HG03442 (cell line): ENCODE measurements at regions not wholly inside any gene's neighbourhood (a gene's known extent, or its start where the extent isn't known, plus 50 kb on each side); places are given as distances from the start of the nearest gene placed in this dataset.

Experiments used
- ATAC-seq: cut with Tn5 transposase; IDR thresholded peaks from one replicate; pipeline ENCODE4 v1.9.1; 2021; ENCODE audit warnings: mild to moderate bottlenecking, moderate library complexity; ENCODE audit not compliant: unreplicated experiment

DNA sequence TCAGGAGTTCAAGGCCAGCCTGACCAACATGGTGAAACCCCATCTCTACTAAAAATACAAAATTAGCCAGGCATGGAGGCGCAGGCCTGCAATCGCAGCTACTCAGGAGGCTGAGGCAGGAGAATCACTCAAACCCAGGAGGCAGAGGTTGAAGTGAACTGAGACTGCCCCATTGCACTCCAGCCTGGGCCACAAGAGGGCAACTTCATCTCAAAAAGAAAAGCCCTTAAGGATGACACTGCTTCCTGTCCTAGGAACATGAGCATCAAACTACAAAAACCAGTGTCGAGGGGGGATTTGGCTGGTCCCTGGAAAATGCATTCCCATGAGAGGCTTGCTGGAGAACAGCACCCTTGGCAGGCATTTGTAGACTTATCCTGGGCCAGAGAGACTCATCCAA is 449.5 kb upstream of the PSMD7 start:
- ATAC-seq: no peak

GRCh38 chr16:73846356-73846755 is 450.3 kb upstream of the PSMD7 start:
- ATAC-seq: no peak

DNA sequence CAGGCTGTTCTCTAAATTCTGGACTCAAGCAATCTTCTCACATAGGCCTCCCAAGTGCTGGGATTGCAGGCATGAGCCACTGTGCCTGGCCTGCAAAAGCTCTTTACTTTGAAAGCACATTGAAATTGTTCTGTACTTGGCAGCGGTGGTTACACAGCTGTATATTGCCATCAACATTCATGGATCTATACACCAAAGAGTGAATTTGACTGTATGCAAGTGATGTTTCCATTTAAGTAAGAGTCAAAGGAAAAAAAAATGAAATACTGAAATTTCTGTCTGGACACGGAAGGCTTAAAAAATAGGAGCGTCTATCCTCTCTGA is 450.6 kb upstream of the PSMD7 start:
- no peak for ATAC-seq

DNA sequence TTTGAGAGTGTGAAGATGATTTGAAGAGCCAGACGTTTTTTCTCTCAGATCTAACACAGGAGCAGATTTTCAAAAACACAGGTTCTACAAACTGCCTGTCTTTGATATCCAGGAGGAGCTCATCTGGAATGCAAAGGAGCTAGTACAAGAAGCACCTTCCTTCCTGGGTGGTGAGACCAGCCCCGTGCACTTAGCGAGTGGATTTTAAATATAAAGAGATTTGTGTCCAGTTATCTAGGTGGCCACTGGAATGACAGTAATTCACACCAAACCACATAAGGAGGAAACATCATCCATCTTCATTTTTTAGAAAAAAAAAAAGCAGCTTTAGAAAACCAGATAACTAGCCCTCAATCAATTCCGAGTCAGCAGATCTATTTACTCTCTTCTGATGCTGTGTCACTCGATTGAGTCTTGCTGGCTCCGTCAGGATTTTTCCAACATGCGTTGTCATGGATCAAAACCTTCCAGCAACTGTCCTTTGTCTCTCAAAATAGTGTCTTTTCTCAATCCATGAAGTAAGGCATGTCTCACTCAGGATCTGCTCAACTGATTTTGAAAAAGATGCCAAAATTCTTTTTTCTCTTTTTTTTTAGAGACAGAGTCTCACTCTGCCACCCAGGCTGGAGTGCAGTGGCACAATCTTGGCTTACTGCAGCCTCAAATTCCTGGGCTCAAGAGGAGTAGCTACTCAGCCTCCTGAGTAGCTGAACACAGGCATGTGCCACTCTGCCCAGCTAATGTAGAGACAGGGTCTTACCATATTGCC is 451.2 kb upstream of the PSMD7 start:
- ATAC-seq: no peak

GRCh38 chr16:73840728-73841127 is 455.9 kb upstream of the PSMD7 start:
- no peak for ATAC-seq

DNA sequence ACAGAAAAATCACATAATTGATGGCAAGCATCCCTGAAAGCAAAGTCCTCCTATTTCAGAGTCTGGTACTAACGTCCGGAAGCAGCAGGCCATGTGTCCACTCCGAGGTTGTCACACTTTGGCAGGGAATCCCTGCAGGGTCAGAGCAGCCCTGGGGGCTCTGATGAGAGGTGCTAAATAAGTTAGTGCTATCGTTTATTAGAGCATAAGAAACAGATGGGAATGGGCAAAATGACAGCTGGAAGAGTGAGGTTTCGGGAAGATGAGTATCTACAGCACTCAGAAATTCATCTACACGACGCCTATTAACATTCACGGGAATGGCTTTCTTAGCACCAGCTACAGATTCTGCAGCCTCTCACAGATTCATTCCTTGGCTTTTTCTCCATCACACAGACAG is 465.4 kb upstream of the PSMD7 start:
- no peak for ATAC-seq

DNA sequence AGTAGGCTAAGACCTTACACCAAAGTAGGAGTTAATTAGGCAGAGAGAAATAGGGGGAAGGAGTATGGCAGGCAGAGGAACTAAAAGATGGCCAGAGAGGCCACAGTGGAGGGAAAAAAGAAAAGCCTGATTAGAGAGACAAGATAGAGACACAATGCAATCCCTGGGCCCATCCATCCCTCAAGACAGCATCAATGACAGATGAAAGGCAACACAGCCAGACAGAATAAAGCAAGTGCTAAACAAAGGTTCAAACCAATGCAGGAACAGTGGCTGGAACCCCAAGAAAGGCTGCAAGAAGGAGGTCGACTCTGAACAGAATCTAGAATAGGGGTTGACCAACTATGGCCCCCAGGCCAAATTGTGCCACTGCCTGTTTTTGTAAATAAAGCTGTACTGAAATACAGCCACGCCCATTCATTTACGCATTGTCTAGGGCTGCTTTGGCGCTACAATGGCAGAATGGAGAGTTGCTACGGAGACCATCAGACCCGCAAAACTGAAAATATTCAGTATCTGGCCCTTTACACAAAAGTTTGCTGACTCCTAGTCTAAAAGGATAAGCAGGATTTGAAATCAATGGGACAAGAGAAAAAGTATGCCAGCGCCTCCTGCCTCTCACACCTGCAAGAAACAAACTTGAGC is 473.3 kb upstream of the PSMD7 start:
- no peak for ATAC-seq

DNA sequence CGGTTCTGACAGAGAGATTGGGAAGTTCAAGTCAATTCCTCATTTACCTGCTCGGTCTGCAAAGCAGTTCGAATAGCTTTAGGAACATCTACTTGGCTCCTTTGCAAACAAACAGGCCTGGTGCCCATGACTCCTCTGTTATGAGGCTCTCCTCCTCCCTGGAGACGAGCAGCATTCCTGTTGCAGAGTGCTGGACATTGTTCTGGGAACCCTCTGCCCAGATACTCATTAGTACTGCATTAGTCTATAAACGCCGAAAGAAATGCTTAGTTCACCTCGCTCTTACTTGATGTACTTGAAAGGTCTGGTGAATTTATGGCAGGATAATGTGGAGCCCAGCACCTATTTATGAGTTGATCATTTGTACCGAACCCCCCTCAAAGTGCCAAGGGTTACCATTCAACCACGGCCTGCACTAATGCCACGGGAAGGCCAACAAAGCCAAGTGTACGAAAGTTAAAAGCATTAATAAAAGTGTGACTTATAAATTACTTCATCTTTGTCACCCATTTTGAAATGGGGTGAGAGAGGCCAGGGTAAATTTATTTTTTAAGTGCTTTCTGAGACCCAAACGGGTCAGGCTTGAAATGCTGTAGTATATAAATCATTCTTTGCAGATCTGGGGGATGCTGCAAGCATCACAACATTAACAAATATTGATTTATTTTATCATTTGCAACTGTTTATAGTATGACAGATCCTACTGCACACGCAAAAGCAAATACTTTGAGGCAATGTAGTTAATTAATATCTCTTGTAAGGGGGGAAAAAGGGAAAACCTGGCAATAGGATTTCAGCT is 478.9 kb upstream of the PSMD7 start:
- no peak for ATAC-seq

DNA sequence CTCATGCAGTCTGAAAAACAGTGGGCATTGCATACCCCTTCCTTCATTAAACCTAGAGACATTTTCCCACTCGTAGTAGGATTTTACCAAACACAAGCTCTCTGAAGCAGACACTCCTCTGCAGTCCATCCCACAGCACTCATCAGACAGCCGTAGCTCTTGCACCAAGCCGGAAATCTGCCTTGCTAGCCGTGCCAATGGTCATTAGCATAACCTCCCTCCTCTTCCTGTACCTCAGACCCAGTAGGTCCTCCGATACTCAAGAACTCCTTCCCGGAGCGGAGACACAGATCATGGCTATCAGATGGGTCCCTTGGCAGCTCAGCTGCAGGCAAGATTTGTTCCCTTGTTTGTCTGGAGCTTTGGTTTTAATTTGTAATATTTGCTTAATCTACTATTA is 483.1 kb upstream of the PSMD7 start:
- no peak for ATAC-seq

- ATAC-seq: no peak
Measured at GRCh38 chr16:73804456-73804855, 492.2 kb upstream of the PSMD7 start.

GRCh38 chr16:73798471-73798870 is 498.1 kb upstream of the PSMD7 start:
- no peak for ATAC-seq

GRCh38 chr16:73797115-73797514 is 499.5 kb upstream of the PSMD7 start:
- no peak for ATAC-seq

- ATAC-seq: no peak
Measured at GRCh38 chr16:73796241-73796640, 500.4 kb upstream of the PSMD7 start.

- ATAC-seq: no peak
Measured at GRCh38 chr16:73794994-73795393, 501.6 kb upstream of the PSMD7 start.

DNA sequence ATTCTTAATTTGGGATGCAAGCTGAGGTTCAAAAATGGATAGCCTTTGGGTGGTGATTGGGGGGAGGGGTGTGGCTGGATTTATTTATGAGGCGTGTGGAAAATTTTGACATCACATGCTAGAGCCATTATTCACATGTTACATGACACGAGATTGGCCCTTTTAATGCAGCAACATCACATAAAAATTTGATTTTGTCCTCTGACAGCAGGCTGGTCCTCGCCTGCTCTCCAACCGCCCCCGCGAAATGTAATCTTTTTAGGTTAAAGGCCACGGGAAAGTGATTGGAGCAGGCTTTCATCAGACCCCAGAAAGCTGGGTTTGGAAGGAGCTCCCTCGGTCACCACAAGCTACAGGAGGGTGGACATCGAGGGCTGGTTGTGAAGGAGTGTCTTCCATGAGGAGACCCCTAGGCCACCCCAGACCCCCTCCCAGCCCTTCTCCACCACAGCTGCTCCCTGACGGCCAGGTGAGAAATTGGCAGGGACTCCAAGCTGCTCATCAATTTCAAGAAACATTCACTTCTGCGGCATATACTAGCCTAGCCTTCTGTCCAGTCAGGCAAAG is 502.7 kb upstream of the PSMD7 start:
- ATAC-seq: no peak

GRCh38 chr16:73793260-73793659 is 503.4 kb upstream of the PSMD7 start:
- no peak for ATAC-seq

DNA sequence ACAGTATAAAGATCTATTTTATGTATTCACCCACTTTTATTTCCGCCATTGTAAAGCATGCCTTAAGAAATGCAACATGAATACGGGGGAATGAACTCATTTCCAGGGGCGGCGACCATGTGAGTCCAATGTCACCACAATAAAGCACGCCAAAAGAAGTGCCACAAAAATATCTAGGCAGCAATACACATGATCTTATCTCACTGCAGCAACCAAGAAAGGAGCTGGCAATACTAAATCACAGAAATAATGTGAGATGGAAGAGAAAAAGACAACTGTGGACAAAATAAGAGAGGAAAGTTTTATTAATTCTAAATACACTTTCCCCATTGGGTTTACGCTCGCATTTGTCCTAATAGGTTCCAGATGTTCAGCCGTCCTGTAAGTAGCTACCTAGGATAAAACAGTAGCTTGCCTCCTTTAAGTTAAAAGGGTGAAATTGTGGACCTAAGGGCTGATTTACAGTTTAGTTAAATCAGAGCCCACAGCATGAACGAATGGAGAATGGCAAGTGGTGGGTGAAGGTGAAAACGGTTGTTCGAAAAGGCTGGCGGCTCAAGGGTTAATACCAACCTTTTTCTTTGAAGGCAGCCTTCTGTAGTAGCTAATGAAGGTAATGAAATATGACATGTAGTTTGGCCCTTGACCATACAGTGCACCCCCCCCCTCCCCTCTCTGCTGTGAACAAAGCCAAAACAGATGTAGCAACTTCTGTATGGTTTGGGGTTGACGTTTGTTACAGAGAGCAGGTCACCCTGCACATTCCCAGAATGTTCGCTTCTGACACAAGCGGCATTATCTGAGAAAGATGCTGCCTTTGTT is 504.2 kb upstream of the PSMD7 start:
- ATAC-seq: no peak

DNA sequence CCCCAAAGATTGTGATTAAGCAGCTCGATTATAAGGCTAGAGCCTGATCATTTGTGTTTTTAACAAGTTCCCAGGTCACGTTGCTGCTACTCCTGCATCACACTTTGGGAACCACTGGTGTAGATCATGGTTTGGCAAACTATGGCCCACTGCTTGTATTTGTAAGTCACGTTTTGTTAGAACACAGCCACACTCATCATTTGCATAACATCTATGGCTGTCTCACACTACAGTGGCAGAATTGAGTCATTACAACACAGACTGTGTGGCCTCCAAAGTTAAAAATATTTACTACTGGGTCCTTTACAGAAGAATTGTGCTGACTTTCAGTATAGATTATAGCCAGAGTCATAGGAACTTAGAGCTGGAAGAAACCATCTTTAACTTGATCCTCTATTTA is 515.3 kb upstream of the PSMD7 start:
- no peak for ATAC-seq

GRCh38 chr16:73778887-73779286 is 517.7 kb upstream of the PSMD7 start:
- ATAC-seq: no peak

DNA sequence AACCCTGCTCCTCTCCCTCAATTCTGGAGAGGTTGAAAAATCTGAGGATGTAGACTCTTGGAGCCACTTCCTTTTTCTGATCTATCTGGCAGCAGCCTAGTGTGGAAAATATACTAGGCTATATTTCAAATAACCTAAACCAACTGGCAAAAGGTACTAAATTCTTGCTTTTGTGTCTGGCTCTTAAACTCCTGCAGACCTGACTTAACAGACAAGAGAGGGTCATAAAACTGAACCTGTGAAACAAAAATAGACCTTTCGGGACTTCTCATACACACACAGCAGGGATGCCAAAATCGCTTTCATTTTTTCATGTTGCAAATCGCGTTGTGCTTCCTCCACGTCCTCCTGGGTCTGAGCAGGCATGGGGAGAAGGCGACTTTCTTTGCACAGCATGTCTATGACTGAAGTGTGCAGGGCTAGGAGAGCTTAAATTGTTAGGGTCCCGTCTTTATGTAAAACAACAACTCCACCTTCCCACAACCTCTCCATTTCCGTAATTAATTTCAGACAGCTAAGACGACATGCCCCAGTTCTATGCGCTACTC is 520.7 kb upstream of the PSMD7 start:
- ATAC-seq: no peak
